Left renal pelvis (tissue), 4 donors: ENCODE measurements at regions not wholly inside any gene's neighbourhood (a gene's known extent, or its start where the extent isn't known, plus 50 kb on each side); places are given as distances from the start of the nearest gene placed in this dataset.

Experiments
- DNase-seq, 4 donors: peaks; one replicate each; pipeline ENCODE4 v3.0.0-alpha.2; 2013; ENCODE audit warnings: low read depth in 4 of 4, low spot score in 3 of 4

DNA sequence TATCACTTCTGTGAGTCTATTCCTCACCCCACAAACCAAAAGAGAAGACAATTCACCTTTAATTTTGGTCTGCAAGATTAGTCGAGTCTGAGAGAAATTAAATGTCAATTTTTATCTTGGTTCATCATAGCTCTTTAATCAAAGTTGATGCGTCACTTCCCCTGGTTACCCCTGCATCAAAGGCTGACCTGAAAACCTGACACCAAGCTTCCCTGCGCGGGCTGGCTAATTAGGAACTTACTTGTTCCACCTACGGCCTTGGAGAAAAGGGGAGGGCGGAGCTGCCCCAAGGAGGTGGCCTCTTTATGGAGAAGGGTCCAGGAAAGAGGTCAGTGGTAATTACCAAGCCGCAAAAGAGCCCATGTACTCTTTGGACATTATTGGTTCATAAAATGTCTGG lies 218.4 kb downstream of the ARRDC4 start:
- DNase-seq, result no peak

- DNase-seq, result no peak
Measured at GRCh38 chr15:98187549-98187948, 227.0 kb downstream of the ARRDC4 start.

DNA sequence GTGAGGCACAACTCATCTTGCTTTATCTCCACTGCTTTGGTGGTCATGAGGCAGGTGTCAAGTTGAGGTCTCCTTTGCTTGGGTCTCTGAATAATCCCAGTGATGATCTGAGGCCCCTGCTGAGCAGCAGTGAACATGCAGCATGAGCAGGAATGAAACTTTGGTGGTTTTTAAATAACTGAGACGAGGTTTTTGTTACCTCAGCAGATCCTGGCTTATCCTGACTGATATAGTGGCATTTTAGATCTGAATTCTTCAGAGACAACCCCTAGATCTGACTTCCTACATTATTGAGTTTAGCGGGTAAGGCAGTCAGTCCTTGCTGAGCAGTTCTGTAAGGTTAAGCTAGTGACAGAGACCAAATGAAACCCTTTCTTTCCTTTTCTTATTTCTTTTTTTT lies 230.4 kb downstream of the ARRDC4 start:
- no peak for DNase-seq

- DNase-seq, result no peak
Measured at GRCh38 chr15:98195796-98196195, 235.3 kb downstream of the ARRDC4 start.

- peak in 1 of 4 donors; percentile 28 for DNase-seq
Measured at GRCh38 chr15:98196371-98196770, 235.9 kb downstream of the ARRDC4 start.

DNA sequence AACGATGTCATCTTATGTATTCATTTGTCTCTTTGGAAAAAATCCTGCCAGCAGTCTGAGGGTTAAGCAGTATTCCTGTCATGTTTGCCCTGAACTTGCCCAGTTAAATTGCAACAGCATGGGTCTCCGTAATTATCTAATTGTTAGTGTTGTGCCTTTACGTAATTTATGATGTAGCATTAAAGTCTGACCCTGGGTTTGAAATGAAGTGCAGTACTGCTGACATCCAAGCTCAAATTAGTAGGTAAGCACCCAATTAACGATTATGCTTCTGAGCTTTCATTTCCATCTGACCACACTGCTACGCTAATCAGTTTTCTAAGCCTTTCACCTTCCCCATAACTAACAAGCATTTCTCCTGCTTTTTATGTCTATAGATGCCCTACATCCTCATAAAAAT lies 241.8 kb downstream of the ARRDC4 start:
- no peak for DNase-seq

GRCh38 chr15:98203872-98204660 lies 243.6 kb downstream of the ARRDC4 start:
- no peak for DNase-seq

GRCh38 chr15:98207928-98208327 lies 247.4 kb downstream of the ARRDC4 start:
- DNase-seq, result no peak

DNA sequence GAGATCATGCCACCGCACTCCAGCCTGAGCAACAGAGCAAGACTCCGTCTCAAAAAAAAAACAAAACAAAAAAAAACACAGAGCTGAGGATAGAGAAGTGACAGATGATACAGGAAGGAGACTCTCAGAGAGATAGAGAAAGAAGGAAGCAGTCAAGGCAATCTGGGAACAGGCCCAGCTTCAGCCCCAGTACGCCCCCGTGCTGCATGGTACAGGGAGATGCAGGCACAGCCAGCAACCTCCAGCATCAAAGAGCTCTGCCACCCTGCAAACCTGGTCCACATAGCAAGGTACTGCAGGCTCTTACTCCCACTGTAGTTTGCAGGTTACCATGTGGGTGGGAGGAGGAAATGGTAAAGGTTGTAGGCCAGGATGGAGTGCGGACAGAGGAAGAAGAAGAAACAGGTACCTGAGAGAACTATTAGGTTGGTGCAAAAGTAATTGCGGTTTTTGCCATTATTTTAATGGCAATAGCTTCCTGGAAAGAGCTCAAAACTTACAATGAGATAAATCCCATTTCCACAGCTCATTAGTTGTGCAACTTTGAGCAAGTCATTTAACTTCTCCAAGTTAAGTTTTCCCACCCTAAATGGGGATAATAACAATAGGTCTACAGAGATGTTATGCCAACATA lies 253.0 kb downstream of the ARRDC4 start:
- DNase-seq, result no peak

DNA sequence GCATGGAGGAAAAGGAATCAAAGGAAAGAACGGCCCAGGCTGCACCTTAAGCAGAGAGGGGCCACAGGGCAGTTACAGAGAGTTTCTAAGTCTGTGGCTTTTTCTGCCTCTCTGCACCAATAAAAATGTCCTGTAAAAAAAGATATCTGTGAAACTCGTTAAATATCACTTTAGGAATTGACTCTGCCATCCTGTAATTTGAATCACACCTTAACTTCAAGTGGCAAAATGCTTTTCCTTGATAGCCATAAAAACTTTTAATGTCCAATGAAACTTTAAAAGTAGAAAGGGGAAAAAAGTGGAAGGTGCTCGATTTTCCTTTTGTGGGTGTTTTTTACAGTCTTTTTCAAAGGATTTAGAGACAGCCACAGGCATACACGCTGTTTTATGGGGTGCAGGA lies 255.7 kb downstream of the ARRDC4 start:
- no peak for DNase-seq

GRCh38 chr15:98217356-98217755 lies 256.9 kb downstream of the ARRDC4 start:
- no peak for DNase-seq

- no peak for DNase-seq
Measured at GRCh38 chr15:98221144-98221543, 260.6 kb downstream of the ARRDC4 start.

- no peak for DNase-seq
Measured at GRCh38 chr15:98221577-98221976, 261.1 kb downstream of the ARRDC4 start.

- DNase-seq, result no peak
Measured at GRCh38 chr15:98226149-98226548, 265.6 kb downstream of the ARRDC4 start.

- no peak for DNase-seq
Measured at GRCh38 chr15:98226578-98226977, 266.1 kb downstream of the ARRDC4 start.

GRCh38 chr15:98228846-98229245 lies 268.3 kb downstream of the ARRDC4 start:
- DNase-seq, result no peak

DNA sequence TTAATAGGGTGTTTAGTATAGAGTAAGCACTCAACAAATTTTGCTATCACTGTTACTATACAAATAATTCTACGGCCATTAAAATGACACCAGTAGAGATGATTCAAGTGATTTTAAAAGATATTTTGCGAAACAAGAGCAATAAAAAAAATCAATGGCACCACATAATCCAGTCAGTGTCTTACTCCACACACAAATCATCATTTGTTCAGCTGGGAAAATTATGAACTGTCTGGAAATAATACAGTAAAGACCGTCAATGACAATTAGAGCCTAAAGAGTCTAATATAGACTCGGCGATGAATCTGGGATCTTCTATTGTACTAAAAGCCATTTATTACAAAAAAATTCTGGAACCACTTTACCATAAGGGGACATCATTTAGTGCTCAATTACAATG lies 270.5 kb downstream of the ARRDC4 start:
- DNase-seq, result no peak

DNA sequence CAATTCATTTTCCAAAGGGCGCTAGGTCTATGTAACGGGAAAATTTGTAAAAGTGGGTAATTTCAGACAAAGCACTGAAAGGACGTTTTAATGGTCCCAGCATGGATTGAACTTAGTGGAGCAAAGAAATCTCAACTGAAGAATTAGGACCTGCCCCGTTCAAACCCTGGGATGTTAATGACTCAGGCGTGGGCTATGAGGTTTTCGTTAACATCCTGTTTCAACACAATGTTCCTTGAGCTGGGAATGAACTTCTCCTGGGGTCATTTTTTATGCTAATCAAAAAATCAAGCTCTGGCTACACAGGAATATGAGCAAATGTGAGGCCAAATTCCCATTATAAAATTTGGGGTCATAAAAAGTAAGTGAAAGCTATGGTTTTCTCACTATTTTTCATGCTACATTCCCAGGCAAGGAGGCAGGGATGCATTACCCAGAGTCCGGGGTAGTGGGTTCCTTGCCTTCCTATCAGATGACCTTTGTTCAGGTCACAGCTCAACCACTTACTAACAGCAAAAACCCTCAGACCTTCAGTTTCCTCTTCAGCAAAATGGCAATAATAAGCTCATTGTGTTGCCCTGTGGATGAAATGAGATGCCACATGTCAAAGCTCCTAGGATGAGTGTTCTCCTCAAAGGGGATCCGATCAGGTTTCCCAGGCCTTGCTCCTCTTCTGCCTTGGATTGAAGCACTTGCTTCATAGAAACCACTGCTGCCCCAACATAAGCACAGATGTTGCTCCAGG lies 271.4 kb downstream of the ARRDC4 start:
- no peak for DNase-seq

DNA sequence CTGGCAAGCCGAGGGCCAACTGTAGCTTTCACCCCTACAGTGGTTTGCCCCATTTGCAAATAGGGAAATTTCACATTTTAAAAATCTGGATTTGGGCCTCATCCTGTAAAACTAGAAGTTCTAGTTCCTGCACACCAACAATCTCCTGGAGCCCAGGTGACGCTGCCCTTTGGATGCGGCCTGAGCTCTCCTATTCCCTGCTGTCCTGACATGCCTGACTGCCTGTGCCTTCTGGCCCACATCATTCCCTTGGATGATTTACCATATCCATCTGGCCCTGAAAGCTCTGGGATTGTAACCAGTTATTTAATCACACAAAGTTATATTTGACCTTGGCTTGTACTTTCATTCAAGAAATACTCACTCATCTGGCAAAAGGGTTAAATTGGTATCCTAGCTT lies 272.3 kb downstream of the ARRDC4 start:
- no peak for DNase-seq

DNA sequence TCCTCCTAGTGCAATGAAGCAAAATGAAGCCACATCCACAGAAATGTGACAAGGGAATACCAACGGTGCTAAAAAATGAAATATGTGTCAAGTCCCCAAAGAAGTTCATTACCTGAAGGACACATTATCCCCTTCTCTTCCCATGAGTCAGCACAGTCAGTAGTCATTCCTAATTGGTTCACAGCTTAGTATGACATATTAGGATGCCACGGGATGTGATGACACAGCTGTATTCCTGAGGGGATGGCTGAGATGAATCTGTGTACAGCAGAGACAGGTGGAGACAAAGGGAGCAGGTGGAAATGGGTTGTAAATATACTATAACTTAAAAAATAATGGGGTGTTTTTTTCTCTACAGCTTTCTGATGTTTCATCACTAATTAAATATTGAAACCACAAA lies 273.4 kb downstream of the ARRDC4 start:
- no peak for DNase-seq

GRCh38 chr15:98240303-98240702 lies 279.8 kb downstream of the ARRDC4 start:
- DNase-seq, result no peak
